Caco-2 (cell line): ENCODE measurements at regions not wholly inside any gene's neighbourhood (a gene's known extent, or its start where the extent isn't known, plus 50 kb on each side); places are given as distances from the start of the nearest gene placed in this dataset.

Source experiments
- BruUV-seq: library from RNA; stranded (reverse); fragments of 400-500 nt; replicated peaks from 2 replicates; lab custom pipeline; 2021; lab: Mats Ljungman, UMichigan
- CTCF ChIA-PET: fragments of 300-600 bp; sonication (Branson Sonifier 250); formaldehyde crosslinking; loops from one replicate; lab custom pipeline; 2022; ENCODE audit warnings: antibody characterized with exemption; lab: Charles Lee
- POLR2A ChIA-PET: fragments of 300-600 bp; sonication (Branson Sonifier 250); formaldehyde crosslinking; loops from one replicate; lab custom pipeline; 2022; ENCODE audit warnings: antibody characterized with exemption; lab: Charles Lee
- DNase-seq, 2 experiments: peaks; one replicate each; pipeline versions ENCODE4 v3.0.0 to v3.0.0-alpha.2; 2020 to 2022
- H3K27me3 ChIP-seq: replicated peaks from 2 replicates; pipeline ENCODE4 v1.6.0; 2011; ENCODE audit warnings: low read length; ENCODE audit not compliant: control insufficient read depth, insufficient read depth
- H3K36me3 ChIP-seq: 2 replicates; pipeline ENCODE4 v1.5.1; 2011; ENCODE audit warnings: low read length; ENCODE audit not compliant: control insufficient read depth, insufficient read depth
- H3K4me1 ChIP-seq: fragments of 250-450 bp; sonication (Bioruptor Pico); 2 replicates; pipeline ENCODE4 v1.5.1; 2020; ENCODE audit warnings: mild to moderate bottlenecking
- H3K4me3 ChIP-seq: 2 replicates; pipeline ENCODE4 v1.5.1; 2011; ENCODE audit warnings: low read depth, mild to moderate bottlenecking, control low read depth, low read length
- H3K9me3 ChIP-seq: fragments of 250-450 bp; sonication (Bioruptor Pico); 2 replicates; pipeline ENCODE4 v1.5.1; 2020; ENCODE audit warnings: mild to moderate bottlenecking, moderate library complexity
- H3K27ac Mint-ChIP-seq: one replicate; pipeline ENCODE4 v1.8.0; 2022; ENCODE audit warnings: mixed read lengths; ENCODE audit not compliant: unreplicated experiment
- H3K27me3 Mint-ChIP-seq: one replicate; pipeline ENCODE4 v1.8.0; 2022; ENCODE audit warnings: mixed read lengths; ENCODE audit not compliant: insufficient read depth, unreplicated experiment
- H3K36me3 Mint-ChIP-seq: one replicate; pipeline ENCODE4 v1.8.0; 2022; ENCODE audit warnings: mild to moderate bottlenecking, mixed read lengths; ENCODE audit not compliant: insufficient read depth, unreplicated experiment
- H3K4me1 Mint-ChIP-seq: one replicate; pipeline ENCODE4 v1.8.0; 2022; ENCODE audit warnings: low read depth, mixed read lengths; ENCODE audit not compliant: unreplicated experiment
- H3K4me3 Mint-ChIP-seq: one replicate; pipeline ENCODE4 v1.8.0; 2022; ENCODE audit warnings: mild to moderate bottlenecking, moderate library complexity, mixed read lengths; ENCODE audit not compliant: unreplicated experiment
- H3K9me3 Mint-ChIP-seq: one replicate; pipeline ENCODE4 v1.8.0; 2022; ENCODE audit warnings: mixed read lengths; ENCODE audit not compliant: unreplicated experiment
- intact Hi-C: fragments of 100-400 bp; cut with micrococcal nuclease; formaldehyde crosslinking; loops from one replicate; pipeline ENCODE4 v1.10.0; 2022; ENCODE audit not compliant: unreplicated experiment
- TF ChIP-seq, protein P1 (sequence below), 2 experiments: fragments of 200-600 bp in 1 of 2; IDR thresholded peaks; 1 replicate in 1 of 2; 2 replicates in 1 of 2; pipeline versions ENCODE4 v1.5.1 to v1.8.0; 2011 to 2022; ENCODE audit warnings: antibody characterized with exemption in 1 of 2, control low read depth in 1 of 2, inconsistent platforms in 1 of 2, low read depth in 1 of 2, low read length in 1 of 2, mild to moderate bottlenecking in 1 of 2, moderate library complexity in 1 of 2; ENCODE audit not compliant: insufficient read depth in 1 of 2, severe bottlenecking in 1 of 2, unreplicated experiment in 1 of 2

DNA sequence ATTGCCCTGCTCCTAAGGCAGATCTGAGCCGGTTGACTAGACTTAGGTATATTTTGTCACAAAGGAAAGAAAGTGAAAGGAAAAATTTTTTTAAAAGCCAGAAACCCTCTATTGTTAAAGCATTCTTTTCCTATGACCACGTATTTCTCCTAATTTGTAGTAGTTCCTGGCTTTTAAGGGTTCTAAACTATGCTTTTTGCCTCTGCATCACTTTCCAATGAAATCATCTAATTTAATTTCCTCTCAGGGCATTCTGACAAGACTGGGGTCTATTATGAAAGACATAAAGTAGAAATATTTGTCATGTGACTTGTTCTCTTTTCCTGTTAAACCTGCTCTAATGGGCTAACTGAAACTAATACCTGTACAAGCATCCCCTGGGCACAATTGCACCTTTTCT lies 233.0 kb upstream of the PRR20A start:
- ChIA-PET CTCF (no interaction called here), POLR2A (no interaction called here)
- Histone ChIP-seq H3K27me3 (no peaks in the 10 kb centered on the region), H3K4me1 (no peaks in the 10 kb centered on the region), H3K4me3 (no peak overlapping the region), H3K36me3 (no peaks in the 10 kb centered on the region), H3K9me3 (no peaks in the 10 kb centered on the region)
- Mint-ChIP-seq H3K27ac (no peak overlapping the region), H3K9me3 (no peaks in the 10 kb centered on the region), H3K4me1 (no peaks in the 10 kb centered on the region), H3K4me3 (no peak overlapping the region), H3K36me3 (no peaks in the 10 kb centered on the region), H3K27me3 (no peaks in the 10 kb centered on the region)
- TF ChIP-seq, protein P1, sequence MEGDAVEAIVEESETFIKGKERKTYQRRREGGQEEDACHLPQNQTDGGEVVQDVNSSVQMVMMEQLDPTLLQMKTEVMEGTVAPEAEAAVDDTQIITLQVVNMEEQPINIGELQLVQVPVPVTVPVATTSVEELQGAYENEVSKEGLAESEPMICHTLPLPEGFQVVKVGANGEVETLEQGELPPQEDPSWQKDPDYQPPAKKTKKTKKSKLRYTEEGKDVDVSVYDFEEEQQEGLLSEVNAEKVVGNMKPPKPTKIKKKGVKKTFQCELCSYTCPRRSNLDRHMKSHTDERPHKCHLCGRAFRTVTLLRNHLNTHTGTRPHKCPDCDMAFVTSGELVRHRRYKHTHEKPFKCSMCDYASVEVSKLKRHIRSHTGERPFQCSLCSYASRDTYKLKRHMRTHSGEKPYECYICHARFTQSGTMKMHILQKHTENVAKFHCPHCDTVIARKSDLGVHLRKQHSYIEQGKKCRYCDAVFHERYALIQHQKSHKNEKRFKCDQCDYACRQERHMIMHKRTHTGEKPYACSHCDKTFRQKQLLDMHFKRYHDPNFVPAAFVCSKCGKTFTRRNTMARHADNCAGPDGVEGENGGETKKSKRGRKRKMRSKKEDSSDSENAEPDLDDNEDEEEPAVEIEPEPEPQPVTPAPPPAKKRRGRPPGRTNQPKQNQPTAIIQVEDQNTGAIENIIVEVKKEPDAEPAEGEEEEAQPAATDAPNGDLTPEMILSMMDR (IDR thresholded peaks at IDR 0.05; ENCODE audit: insufficient read depth in 1 of 2, low read depth in 1 of 2, low read length in 1 of 2, severe bottlenecking in 1 of 2, unreplicated experiment in 1 of 2) = no peak
- no peak for DNase-seq
- intact Hi-C loops = no loop called here
- no TSS peak for BruUV-seq

GRCh38 chr13:56909896-56910600 lies 230.7 kb upstream of the PRR20A start:
- ChIA-PET CTCF (no interaction called here), POLR2A (no interaction called here)
- H3K9me3 ChIP-seq = no peaks in the 10 kb centered on the region
- no peaks in the 10 kb centered on the region for H3K27me3 ChIP-seq
- H3K4me1 ChIP-seq = no peaks in the 10 kb centered on the region
- no peak overlapping the region for H3K4me3 Mint-ChIP-seq
- H3K36me3 Mint-ChIP-seq = no peaks in the 10 kb centered on the region
- no TSS peak for BruUV-seq
- H3K36me3 ChIP-seq = no peaks in the 10 kb centered on the region
- H3K9me3 Mint-ChIP-seq = no peaks in the 10 kb centered on the region
- DNase-seq = no peak
- no peaks in the 10 kb centered on the region for H3K27me3 Mint-ChIP-seq
- intact Hi-C loops = no loop called here
- TF ChIP-seq, protein P1 (IDR thresholded peaks at IDR 0.05; ENCODE audit: insufficient read depth in 1 of 2, low read depth in 1 of 2, low read length in 1 of 2, severe bottlenecking in 1 of 2, unreplicated experiment in 1 of 2) = no peak
- no peak overlapping the region for H3K27ac Mint-ChIP-seq
- H3K4me1 Mint-ChIP-seq = no peaks in the 10 kb centered on the region
- H3K4me3 ChIP-seq = no peak overlapping the region

DNA sequence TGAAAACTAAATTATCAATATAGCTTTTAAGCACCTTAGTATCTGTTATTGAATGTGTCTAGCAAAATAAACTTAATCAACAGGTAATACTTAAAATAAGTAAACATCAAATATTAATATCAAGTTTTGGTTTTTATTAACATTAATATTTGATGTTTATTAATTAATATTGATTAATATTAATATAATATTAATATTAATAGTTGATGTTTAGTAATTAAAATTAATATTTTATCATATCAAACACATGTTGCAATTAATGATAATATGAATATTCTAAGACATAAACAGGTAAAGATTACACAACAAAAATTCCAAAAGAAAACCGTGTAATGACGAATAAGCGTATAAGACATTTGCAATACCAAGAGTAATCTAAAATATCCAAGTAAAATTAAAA lies 222.8 kb upstream of the PRR20A start:
- intact Hi-C loops = no loop called here
- Mint-ChIP-seq H3K4me3 (no peak overlapping the region), H3K4me1 (no peaks in the 10 kb centered on the region), H3K36me3 (no peaks in the 10 kb centered on the region), H3K9me3 (no peaks in the 10 kb centered on the region), H3K27ac (no peak overlapping the region), H3K27me3 (peaks cover 2% of the 10 kb centered on the region)
- Histone ChIP-seq H3K4me1 (no peaks in the 10 kb centered on the region), H3K9me3 (no peaks in the 10 kb centered on the region), H3K27me3 (no peaks in the 10 kb centered on the region), H3K36me3 (no peaks in the 10 kb centered on the region), H3K4me3 (no peak overlapping the region)
- ChIA-PET POLR2A (no interaction called here), CTCF (no interaction called here)
- TF ChIP-seq, protein P1 (IDR thresholded peaks at IDR 0.05; ENCODE audit: insufficient read depth in 1 of 2, low read depth in 1 of 2, low read length in 1 of 2, severe bottlenecking in 1 of 2, unreplicated experiment in 1 of 2) = no peak
- no TSS peak for BruUV-seq
- no peak for DNase-seq
